Osteoblast (primary cell): ENCODE measurements at regions not wholly inside any gene's neighbourhood (a gene's known extent, or its start where the extent isn't known, plus 50 kb on each side); places are given as distances from the start of the nearest gene placed in this dataset.

Source experiments
- DNase-seq: peaks from one replicate; pipeline ENCODE4 v3.0.0; 2011; ENCODE audit warnings: low spot score, mixed read lengths; ENCODE audit not compliant: insufficient read length; ENCODE audit errors: missing footprints
- H2AFZ ChIP-seq: 2 replicates; pipeline ENCODE4 v1.6.0; 2011; ENCODE audit warnings: mild to moderate bottlenecking, low read length
- H3K27ac ChIP-seq: 2 replicates; pipeline ENCODE4 v1.5.1; 2011; ENCODE audit warnings: mild to moderate bottlenecking, low read depth, low read length, moderate library complexity
- H3K27me3 ChIP-seq: 2 replicates; pipeline ENCODE4 v1.6.0; 2012; ENCODE audit warnings: mild to moderate bottlenecking, control low read depth, inconsistent platforms, low read length, moderate library complexity; ENCODE audit not compliant: insufficient read depth
- H3K36me3 ChIP-seq: 2 replicates; pipeline ENCODE4 v1.5.1; 2011; ENCODE audit warnings: mild to moderate bottlenecking, low read length, control low read depth, moderate library complexity; ENCODE audit not compliant: insufficient read depth
- H3K4me1 ChIP-seq: 2 replicates; pipeline ENCODE4 v1.5.1; 2011; ENCODE audit warnings: mild to moderate bottlenecking, low read length, control low read depth, moderate library complexity; ENCODE audit not compliant: insufficient read depth
- H3K4me2 ChIP-seq: 2 replicates; pipeline ENCODE4 v1.6.0; 2011; ENCODE audit warnings: mild to moderate bottlenecking, low read length; ENCODE audit not compliant: insufficient read depth
- H3K4me3 ChIP-seq: fragments of 200-600 bp; sonication (generic); 3 replicates; pipeline ENCODE4 v1.5.1; 2012; ENCODE audit warnings: mild to moderate bottlenecking, low read length, inconsistent platforms; ENCODE audit not compliant: insufficient read depth
- H3K79me2 ChIP-seq: 2 replicates; pipeline ENCODE4 v1.6.0; 2012; ENCODE audit warnings: mild to moderate bottlenecking, low read length, control low read depth, inconsistent platforms; ENCODE audit not compliant: insufficient read depth
- H3K9me3 ChIP-seq: 2 replicates; pipeline ENCODE4 v1.5.1; 2011; ENCODE audit warnings: low read depth, low read length, control low read depth
- H4K20me1 ChIP-seq: 2 replicates; pipeline ENCODE4 v1.6.0; 2012; ENCODE audit warnings: mild to moderate bottlenecking, low read length, control low read depth; ENCODE audit not compliant: insufficient read depth
- CTCF ChIP-seq: IDR thresholded peaks from 2 replicates; pipeline ENCODE4 v1.5.1; 2011; ENCODE audit warnings: mild to moderate bottlenecking, low read depth, low read length, moderate library complexity; ENCODE audit errors: extremely low read depth

GRCh38 chr4:137203601-137204000, 328.7 kb downstream of the PCDH18 start:
- peak overlapping the region; percentile 42 for H2AFZ ChIP-seq
- H3K79me2 ChIP-seq = no peaks in the 10 kb centered on the region
- no peaks in the 10 kb centered on the region for H4K20me1 ChIP-seq
- H3K27me3 ChIP-seq = no peaks in the 10 kb centered on the region
- no peak overlapping the region for H3K4me2 ChIP-seq
- H3K27ac ChIP-seq = peak overlapping the region; percentile 23
- H3K4me3 ChIP-seq = no peak overlapping the region
- no peak for TF ChIP-seq CTCF
- H3K36me3 ChIP-seq = no peaks in the 10 kb centered on the region
- H3K9me3 ChIP-seq = no peaks in the 10 kb centered on the region
- peak; percentile 54 for DNase-seq
- H3K4me1 ChIP-seq = no peaks in the 10 kb centered on the region

- H3K27me3 ChIP-seq = no peaks in the 10 kb centered on the region
- H2AFZ ChIP-seq = no peak overlapping the region
- no peak for DNase-seq
- no peaks in the 10 kb centered on the region for H3K79me2 ChIP-seq
- H3K4me1 ChIP-seq = no peaks in the 10 kb centered on the region
- H3K36me3 ChIP-seq = no peaks in the 10 kb centered on the region
- H3K4me2 ChIP-seq = no peak overlapping the region
- no peak overlapping the region for H3K4me3 ChIP-seq
- H3K9me3 ChIP-seq = no peaks in the 10 kb centered on the region
- no peaks in the 10 kb centered on the region for H4K20me1 ChIP-seq
- no peak overlapping the region for H3K27ac ChIP-seq
- TF ChIP-seq CTCF = no peak
Measured at GRCh38 chr4:137200322-137200721, 332.0 kb downstream of the PCDH18 start.

- H3K79me2 ChIP-seq = no peaks in the 10 kb centered on the region
- H3K4me1 ChIP-seq = no peaks in the 10 kb centered on the region
- no peak overlapping the region for H3K4me2 ChIP-seq
- H3K27me3 ChIP-seq = no peaks in the 10 kb centered on the region
- DNase-seq = no peak
- no peak overlapping the region for H2AFZ ChIP-seq
- H3K36me3 ChIP-seq = no peaks in the 10 kb centered on the region
- TF ChIP-seq CTCF = no peak
- H3K27ac ChIP-seq = no peak overlapping the region
- H3K9me3 ChIP-seq = no peaks in the 10 kb centered on the region
- H3K4me3 ChIP-seq = no peak overlapping the region
- no peaks in the 10 kb centered on the region for H4K20me1 ChIP-seq
Measured at GRCh38 chr4:137198791-137199190, 333.5 kb downstream of the PCDH18 start.

GRCh38 chr4:137194670-137195069, 337.6 kb downstream of the PCDH18 start:
- H3K36me3 ChIP-seq = no peaks in the 10 kb centered on the region
- H3K27me3 ChIP-seq = no peaks in the 10 kb centered on the region
- H3K4me1 ChIP-seq = no peaks in the 10 kb centered on the region
- DNase-seq = peak; percentile 18
- no peaks in the 10 kb centered on the region for H4K20me1 ChIP-seq
- no peak for TF ChIP-seq CTCF
- no peaks in the 10 kb centered on the region for H3K9me3 ChIP-seq
- H2AFZ ChIP-seq = no peak overlapping the region
- H3K4me2 ChIP-seq = no peak overlapping the region
- H3K4me3 ChIP-seq = no peak overlapping the region
- no peaks in the 10 kb centered on the region for H3K79me2 ChIP-seq
- no peak overlapping the region for H3K27ac ChIP-seq
